ENCODE measurements at regions not wholly inside any gene's neighbourhood (a gene's known extent, or its start where the extent isn't known, plus 50 kb on each side); places are given as distances from the start of the nearest gene placed in this dataset.

DNA sequence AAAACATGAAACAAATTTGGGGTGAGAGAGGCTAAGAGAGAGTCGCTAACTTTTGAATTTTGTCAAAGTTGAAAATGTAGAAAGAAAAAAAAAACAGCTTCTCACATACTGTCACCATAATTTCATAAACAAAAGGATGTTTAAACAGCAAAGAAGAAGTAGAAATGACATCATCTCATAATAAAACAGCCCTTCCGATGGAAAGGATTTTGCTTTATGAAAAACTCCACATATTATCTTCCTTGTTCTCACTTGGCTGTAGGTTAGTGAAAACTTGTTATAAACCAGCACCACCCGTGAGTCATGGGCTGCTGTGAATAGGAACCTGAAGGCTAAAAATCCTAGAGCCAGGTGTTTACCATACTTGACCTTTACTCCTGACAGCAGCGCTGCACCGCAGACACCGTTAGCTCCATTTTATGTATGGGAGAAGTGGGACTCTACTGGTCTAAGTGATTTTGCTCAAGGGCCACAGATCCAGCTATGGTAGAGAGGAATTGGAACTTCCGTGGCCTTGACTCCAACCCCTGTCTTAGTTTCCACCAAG lies 63.0 kb upstream of the VRK1 start:
- peaks cover 0 to 4% (median 0%) of the 10 kb centered on the region in 5 donors for H3K4me1 ChIP-seq (ENCODE audit: control insufficient read depth in 5 of 5, insufficient read depth in 5 of 5, low read length in 5 of 5)
- no peak overlapping the region for H3K9ac ChIP-seq (ENCODE audit: insufficient read depth in 1 of 2, low read length in 2 of 2)
- DNase-seq (no peak), ATAC-seq (ENCODE audit: insufficient read depth, low FRiP score) (no peak)
- no peak overlapping the region for H3K27ac ChIP-seq (ENCODE audit: low read depth in 1 of 2, low read length in 1 of 2)
- TF ChIP-seq, protein P1, sequence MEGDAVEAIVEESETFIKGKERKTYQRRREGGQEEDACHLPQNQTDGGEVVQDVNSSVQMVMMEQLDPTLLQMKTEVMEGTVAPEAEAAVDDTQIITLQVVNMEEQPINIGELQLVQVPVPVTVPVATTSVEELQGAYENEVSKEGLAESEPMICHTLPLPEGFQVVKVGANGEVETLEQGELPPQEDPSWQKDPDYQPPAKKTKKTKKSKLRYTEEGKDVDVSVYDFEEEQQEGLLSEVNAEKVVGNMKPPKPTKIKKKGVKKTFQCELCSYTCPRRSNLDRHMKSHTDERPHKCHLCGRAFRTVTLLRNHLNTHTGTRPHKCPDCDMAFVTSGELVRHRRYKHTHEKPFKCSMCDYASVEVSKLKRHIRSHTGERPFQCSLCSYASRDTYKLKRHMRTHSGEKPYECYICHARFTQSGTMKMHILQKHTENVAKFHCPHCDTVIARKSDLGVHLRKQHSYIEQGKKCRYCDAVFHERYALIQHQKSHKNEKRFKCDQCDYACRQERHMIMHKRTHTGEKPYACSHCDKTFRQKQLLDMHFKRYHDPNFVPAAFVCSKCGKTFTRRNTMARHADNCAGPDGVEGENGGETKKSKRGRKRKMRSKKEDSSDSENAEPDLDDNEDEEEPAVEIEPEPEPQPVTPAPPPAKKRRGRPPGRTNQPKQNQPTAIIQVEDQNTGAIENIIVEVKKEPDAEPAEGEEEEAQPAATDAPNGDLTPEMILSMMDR (IDR thresholded peaks at IDR 0.05; ENCODE audit: control extremely low read depth, extremely low read depth): no peak
- H3K9me3 ChIP-seq (ENCODE audit: control insufficient read depth in 4 of 4, insufficient read depth in 3 of 4, low read length in 3 of 4): no peaks in the 10 kb centered on the region
- no peaks in the 10 kb centered on the region for H3K36me3 ChIP-seq (ENCODE audit: control insufficient read depth in 4 of 4, insufficient read depth in 4 of 4, low read length in 4 of 4)
- H3K4me3 ChIP-seq: no peak overlapping the region
- 81 to 87% methylated on average over 7 of the region's 7 CpGs for WGBS, 2 donors
- H3K27me3 ChIP-seq (ENCODE audit: control insufficient read depth in 3 of 3, insufficient read depth in 3 of 3, low read length in 2 of 3): peaks cover 4 to 28% (median 23%) of the 10 kb centered on the region in 3 donors

DNA sequence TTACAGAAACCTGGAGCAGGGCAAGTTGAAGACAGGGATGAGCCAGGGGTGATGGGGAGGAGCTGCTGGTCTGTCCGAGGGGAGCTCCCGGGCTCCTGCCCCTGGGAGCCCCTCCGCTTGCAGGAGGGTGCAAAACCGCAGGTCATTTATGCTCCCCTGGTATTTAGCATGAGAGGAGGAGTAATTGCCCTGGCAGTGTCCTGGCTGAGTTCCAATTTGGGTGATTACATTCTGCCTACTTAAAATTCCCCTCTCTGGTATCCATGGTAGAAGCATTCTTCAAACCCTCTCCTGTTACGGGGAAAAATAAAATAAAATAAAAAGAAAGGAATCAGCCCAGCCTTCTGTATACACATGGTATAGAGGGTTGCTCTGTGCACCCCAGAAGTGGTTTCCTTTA lies 61.7 kb upstream of the VRK1 start:
- ATAC-seq (ENCODE audit: insufficient read depth, low FRiP score): no peak
- H3K4me1 ChIP-seq (ENCODE audit: control insufficient read depth in 5 of 5, insufficient read depth in 5 of 5, low read length in 5 of 5): peaks cover 0 to 4% (median 0%) of the 10 kb centered on the region in 5 donors
- WGBS, 2 donors: 58 to 66% methylated on average over 5 of the region's 5 CpGs
- no peaks in the 10 kb centered on the region for H3K36me3 ChIP-seq (ENCODE audit: control insufficient read depth in 4 of 4, insufficient read depth in 4 of 4, low read length in 4 of 4)
- no peak overlapping the region for H3K4me3 ChIP-seq
- H3K9ac ChIP-seq (ENCODE audit: insufficient read depth in 1 of 2, low read length in 2 of 2): no peak overlapping the region
- TF ChIP-seq, protein P1 (IDR thresholded peaks at IDR 0.05; ENCODE audit: control extremely low read depth, extremely low read depth): no peak
- peaks cover 4 to 34% (median 33%) of the 10 kb centered on the region in 3 donors for H3K27me3 ChIP-seq (ENCODE audit: control insufficient read depth in 3 of 3, insufficient read depth in 3 of 3, low read length in 2 of 3)
- peak; percentile 29 to 61 (median 39) for DNase-seq
- no peak overlapping the region for H3K27ac ChIP-seq (ENCODE audit: low read depth in 1 of 2, low read length in 1 of 2)
- H3K9me3 ChIP-seq (ENCODE audit: control insufficient read depth in 4 of 4, insufficient read depth in 3 of 4, low read length in 3 of 4): no peaks in the 10 kb centered on the region

DNA sequence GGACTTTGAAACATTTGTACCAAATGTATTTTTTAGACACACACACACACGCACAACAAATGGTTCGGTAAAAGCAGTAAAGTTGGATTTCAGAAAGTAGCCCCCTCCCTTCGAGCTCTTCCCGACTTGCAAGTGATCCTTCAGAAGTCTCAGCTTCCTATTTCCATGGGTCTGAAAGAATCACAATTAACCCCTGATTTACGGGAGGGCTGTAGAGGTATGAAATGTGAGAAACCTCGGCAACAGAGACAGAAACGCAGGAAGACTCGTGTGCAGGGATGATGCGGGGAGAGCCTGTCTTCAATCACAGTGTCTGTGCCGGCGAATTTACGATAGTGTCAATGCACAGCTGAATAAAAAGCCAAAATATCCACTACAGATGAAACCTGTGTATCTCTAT lies 60.7 kb upstream of the VRK1 start:
- peaks cover 4 to 41% (median 34%) of the 10 kb centered on the region in 3 donors for H3K27me3 ChIP-seq (ENCODE audit: control insufficient read depth in 3 of 3, insufficient read depth in 3 of 3, low read length in 2 of 3)
- H3K4me3 ChIP-seq: no peak overlapping the region
- H3K27ac ChIP-seq (ENCODE audit: low read depth in 1 of 2, low read length in 1 of 2): no peak overlapping the region
- no peaks in the 10 kb centered on the region for H3K36me3 ChIP-seq (ENCODE audit: control insufficient read depth in 4 of 4, insufficient read depth in 4 of 4, low read length in 4 of 4)
- 60 to 65% methylated on average over 12 of the region's 12 CpGs for WGBS, 2 donors
- no peaks in the 10 kb centered on the region for H3K9me3 ChIP-seq (ENCODE audit: control insufficient read depth in 4 of 4, insufficient read depth in 3 of 4, low read length in 3 of 4)
- no peak overlapping the region for H3K9ac ChIP-seq (ENCODE audit: insufficient read depth in 1 of 2, low read length in 2 of 2)
- ATAC-seq (ENCODE audit: insufficient read depth, low FRiP score) (no peak), DNase-seq (no peak)
- TF ChIP-seq, protein P1 (IDR thresholded peaks at IDR 0.05; ENCODE audit: control extremely low read depth, extremely low read depth): no peak
- peaks cover 0 to 6% (median 0%) of the 10 kb centered on the region in 5 donors for H3K4me1 ChIP-seq (ENCODE audit: control insufficient read depth in 5 of 5, insufficient read depth in 5 of 5, low read length in 5 of 5)

DNA sequence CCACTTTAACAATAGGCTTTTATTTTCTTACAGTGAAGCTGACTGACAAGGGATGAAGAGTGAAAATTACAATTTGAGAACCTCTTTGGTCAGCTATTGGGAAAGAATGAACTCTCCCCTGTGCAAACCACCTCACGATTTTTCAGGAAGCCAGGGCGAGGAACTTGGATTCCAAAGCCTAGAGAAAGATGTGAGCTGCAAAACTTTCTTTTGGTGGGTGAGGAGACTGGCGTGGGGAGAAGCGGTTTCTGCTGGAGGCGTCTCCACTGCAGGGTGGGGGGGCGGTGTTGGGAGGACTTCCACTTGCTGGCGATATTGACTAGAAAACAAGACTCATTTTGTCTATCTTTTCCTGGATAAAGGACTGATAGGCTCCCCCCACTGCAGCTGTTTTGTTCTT lies 59.3 kb upstream of the VRK1 start:
- Histone ChIP-seq H3K27me3 (ENCODE audit: control insufficient read depth in 3 of 3, insufficient read depth in 3 of 3, low read length in 2 of 3) (peaks cover 4 to 45% (median 34%) of the 10 kb centered on the region in 3 donors), H3K27ac (ENCODE audit: low read depth in 1 of 2, low read length in 1 of 2) (no peak overlapping the region), H3K4me3 (no peak overlapping the region), H3K9me3 (ENCODE audit: control insufficient read depth in 4 of 4, insufficient read depth in 3 of 4, low read length in 3 of 4) (no peaks in the 10 kb centered on the region), H3K4me1 (ENCODE audit: control insufficient read depth in 5 of 5, insufficient read depth in 5 of 5, low read length in 5 of 5) (peaks cover 0 to 6% (median 0%) of the 10 kb centered on the region in 5 donors), H3K9ac (ENCODE audit: insufficient read depth in 1 of 2, low read length in 2 of 2) (no peak overlapping the region), H3K36me3 (ENCODE audit: control insufficient read depth in 4 of 4, insufficient read depth in 4 of 4, low read length in 4 of 4) (no peaks in the 10 kb centered on the region)
- TF ChIP-seq, protein P1 (IDR thresholded peaks at IDR 0.05; ENCODE audit: control extremely low read depth, extremely low read depth): no peak
- DNase-seq (no peak), ATAC-seq (ENCODE audit: insufficient read depth, low FRiP score) (no peak)
- 18 to 36% methylated on average over 7 of the region's 7 CpGs for WGBS, 2 donors
